T-cell (primary cell): ENCODE measurements at regions not wholly inside any gene's neighbourhood (a gene's known extent, or its start where the extent isn't known, plus 50 kb on each side); places are given as distances from the start of the nearest gene placed in this dataset.
"Not testable (repeated sequence)": the region's sequence is repeated elsewhere in the genome, so short reads cannot be mapped to it uniquely, and the experiment has no call there.

Source experiments
- ATAC-seq, 4 experiments: fragments of 200-7000 bp in 3 of 4; fragments of 150-1000 bp in 1 of 4; cut with Tn5 transposase; replicated peaks in 1 of 4; 1 replicate in 3 of 4; 2 replicates in 1 of 4; pipeline ENCODE4 v1.10.0; 2021; ENCODE audit warnings: moderate library complexity in 3 of 4, mild to moderate bottlenecking in 2 of 4, moderate number of reproducible peaks in 1 of 4
- CTCF ChIA-PET, 2 donors: fragments of 300-600 bp; sonication (Branson Sonifier 250); formaldehyde crosslinking; loops; one replicate each; lab custom pipeline; 2022; ENCODE audit warnings: antibody characterized with exemption in 2 of 2; lab: Charles Lee
- POLR2A ChIA-PET, 2 donors: fragments of 300-600 bp; sonication (Branson Sonifier 250); formaldehyde crosslinking; loops; one replicate each; lab custom pipeline; 2022; ENCODE audit warnings: antibody characterized with exemption in 2 of 2; lab: Charles Lee
- DNase-seq, 35 experiments: peaks; one replicate each; pipeline versions ENCODE4 v3.0.0 to v3.0.0-alpha.2; 2013 to 2023
- H3K27ac ChIP-seq: one replicate; pipeline ENCODE4 v1.5.1; 2013; ENCODE audit warnings: low read length
- H3K27me3 ChIP-seq, 2 experiments: replicated peaks in 1 of 2; 1 replicate in 1 of 2; 2 replicates in 1 of 2; pipeline versions ENCODE4 v1.6.1 to v1.7.0; 2013; ENCODE audit warnings: low read length in 1 of 2, mixed read lengths in 1 of 2; ENCODE audit not compliant: control insufficient read depth in 2 of 2, insufficient read depth in 2 of 2; ENCODE audit errors: extremely low read depth in 1 of 2
- H3K36me3 ChIP-seq, 2 donors: 1 replicate in 1 of 2; 2 replicates in 1 of 2; pipeline versions ENCODE4 v1.6.1 to v1.7.0; 2013; ENCODE audit warnings: low read length in 1 of 2; ENCODE audit not compliant: control insufficient read depth in 2 of 2, insufficient read depth in 1 of 2; ENCODE audit errors: extremely low read depth in 1 of 2
- H3K4me1 ChIP-seq, 2 experiments: 1 replicate in 1 of 2; 2 replicates in 1 of 2; pipeline versions ENCODE4 v1.6.1 to v1.7.0; 2013; ENCODE audit warnings: low read length in 2 of 2, mixed read lengths in 1 of 2; ENCODE audit not compliant: insufficient read depth in 2 of 2, control insufficient read depth in 1 of 2; ENCODE audit errors: extremely low read depth in 1 of 2
- H3K4me3 ChIP-seq, 2 donors: 1 replicate in 1 of 2; 2 replicates in 1 of 2; pipeline versions ENCODE4 v1.5.1 to v1.7.0; 2013; ENCODE audit warnings: mild to moderate bottlenecking in 2 of 2, low read length in 1 of 2, moderate library complexity in 1 of 2; ENCODE audit not compliant: control insufficient read depth in 1 of 2; ENCODE audit errors: extremely low read depth in 1 of 2
- H3K9me3 ChIP-seq: 2 replicates; pipeline ENCODE4 v1.7.0; 2013
- H3K27ac Mint-ChIP-seq, 2 donors: one replicate each; pipeline ENCODE4 v1.8.0; 2020 to 2021; ENCODE audit warnings: mild to moderate bottlenecking in 2 of 2, mixed read lengths in 2 of 2
- H3K27me3 Mint-ChIP-seq, 2 donors: one replicate each; pipeline ENCODE4 v1.8.0; 2021 to 2022; ENCODE audit warnings: mixed read lengths in 2 of 2
- H3K36me3 Mint-ChIP-seq: one replicate; pipeline ENCODE4 v1.8.0; 2021; ENCODE audit warnings: mixed read lengths
- H3K4me1 Mint-ChIP-seq, 3 donors: one replicate each; pipeline ENCODE4 v1.8.0; 2020 to 2022; ENCODE audit warnings: mixed read lengths in 3 of 3, mild to moderate bottlenecking in 1 of 3
- H3K4me3 Mint-ChIP-seq, 3 donors: one replicate each; pipeline ENCODE4 v1.8.0; 2020 to 2022; ENCODE audit warnings: mild to moderate bottlenecking in 3 of 3, mixed read lengths in 3 of 3, moderate library complexity in 3 of 3
- H3K9me3 Mint-ChIP-seq, 3 donors: one replicate each; pipeline ENCODE4 v1.8.0; 2020 to 2022; ENCODE audit warnings: mixed read lengths in 3 of 3
- WGBS: methylation state at CpG from one replicate; pipeline ENCODE4 v1.1.5; 2013; ENCODE audit warnings: missing lambda C conversion rate; ENCODE audit not compliant: insufficient coverage; 5-methylcytosine and 5-hydroxymethylcytosine counted together

- CTCF ChIA-PET, result no interaction called here
- Histone ChIP-seq H3K9me3 (no peaks in the 10 kb centered on the region), H3K27me3 (no peaks in the 10 kb centered on the region), H3K27ac (no peak overlapping the region), H3K36me3 (no peaks in the 10 kb centered on the region), H3K4me3 (no peak overlapping the region), H3K4me1 (no peaks in the 10 kb centered on the region)
- H3K4me3 Mint-ChIP-seq, result no peak overlapping the region
- WGBS, result no CpG with 5 or more reads among the region's 2 CpGs
- H3K27me3 Mint-ChIP-seq, result peaks cover 0 to 3% of the 10 kb centered on the region in 2 donors
- ATAC-seq (no peak), DNase-seq (no peak)
- POLR2A ChIA-PET, result no interaction called here
- no peaks in the 10 kb centered on the region for H3K36me3 Mint-ChIP-seq
- no peaks in the 10 kb centered on the region for H3K4me1 Mint-ChIP-seq
- H3K27ac Mint-ChIP-seq, result no peak overlapping the region
- peaks cover 0 to 12% (median 0%) of the 10 kb centered on the region in 3 donors for H3K9me3 Mint-ChIP-seq
These were observed 229.3 kb downstream of the MAGEB5 start for GRCh38 chrX:26445288-26445687.

- H3K27ac Mint-ChIP-seq, H3K27me3 Mint-ChIP-seq: not testable (repeated sequence)
These were observed 228.4 kb downstream of the MAGEB5 start for GRCh38 chrX:26444417-26444816.

GRCh38 chrX:26442340-26442739, 226.4 kb downstream of the MAGEB5 start:
- Mint-ChIP-seq H3K4me1 (no peaks in the 10 kb centered on the region), H3K27ac (no peak overlapping the region), H3K9me3 (peaks cover 0 to 3% (median 0%) of the 10 kb centered on the region in 3 donors), H3K4me3 (no peak overlapping the region), H3K27me3 (no peaks in the 10 kb centered on the region), H3K36me3 (no peaks in the 10 kb centered on the region)
- H3K27ac ChIP-seq, result no peak overlapping the region
- DNase-seq (no peak), ATAC-seq (no peak)
- H3K27me3 ChIP-seq, result no peaks in the 10 kb centered on the region
- H3K36me3 ChIP-seq, result no peaks in the 10 kb centered on the region
- CTCF ChIA-PET, result no interaction called here
- WGBS, result no CpG with 5 or more reads among the region's 1 CpG
- POLR2A ChIA-PET, result no interaction called here
- no peak overlapping the region for H3K4me3 ChIP-seq
- H3K4me1 ChIP-seq, result no peaks in the 10 kb centered on the region
- H3K9me3 ChIP-seq, result no peaks in the 10 kb centered on the region

More at GRCh38 chrX:26444417-26444816, 228.4 kb downstream of the MAGEB5 start:
- CTCF ChIA-PET, H3K9me3 ChIP-seq, H3K27me3 ChIP-seq, H3K4me3 Mint-ChIP-seq, H3K9me3 Mint-ChIP-seq, H3K36me3 Mint-ChIP-seq, H3K4me3 ChIP-seq, H3K4me1 Mint-ChIP-seq, DNase-seq, ATAC-seq, POLR2A ChIA-PET, H3K36me3 ChIP-seq, H3K27ac ChIP-seq, H3K4me1 ChIP-seq: not testable (repeated sequence)
- WGBS, result no CpG with 5 or more reads among the region's 3 CpGs

GRCh38 chrX:26414534-26414933, 198.6 kb downstream of the MAGEB5 start:
- CTCF ChIA-PET, result no interaction called here
- no peak for ATAC-seq
- Mint-ChIP-seq H3K4me3 (no peak overlapping the region), H3K4me1 (no peaks in the 10 kb centered on the region), H3K27me3 (no peaks in the 10 kb centered on the region), H3K36me3 (no peaks in the 10 kb centered on the region), H3K9me3 (peaks cover 4 to 9% (median 4%) of the 10 kb centered on the region in 3 donors), H3K27ac (no peak overlapping the region)
- H3K27ac ChIP-seq, result no peak overlapping the region
- H3K36me3 ChIP-seq, result no peaks in the 10 kb centered on the region
- no peaks in the 10 kb centered on the region for H3K9me3 ChIP-seq
- POLR2A ChIA-PET, result no interaction called here
- H3K4me3 ChIP-seq, result no peak overlapping the region
- no peaks in the 10 kb centered on the region for H3K4me1 ChIP-seq
- no peaks in the 10 kb centered on the region for H3K27me3 ChIP-seq
- no CpG with 5 or more reads among the region's 3 CpGs for WGBS
- DNase-seq, result no peak

GRCh38 chrX:26411045-26411444, 195.1 kb downstream of the MAGEB5 start:
- POLR2A ChIA-PET, result no interaction called here
- no CpG with 5 or more reads among the region's 1 CpG for WGBS

GRCh38 chrX:26409636-26410035, 193.7 kb downstream of the MAGEB5 start:
- no peaks in the 10 kb centered on the region for H3K4me1 ChIP-seq
- whole genome bisulfite sequencing, result 13% methylated on average over 3 of the region's 5 CpGs
- H3K9me3 ChIP-seq, result no peaks in the 10 kb centered on the region
- DNase-seq (no peak), ATAC-seq (no peak)
- Mint-ChIP-seq H3K9me3 (peaks cover 0 to 5% (median 0%) of the 10 kb centered on the region in 3 donors), H3K4me3 (no peak overlapping the region), H3K36me3 (no peaks in the 10 kb centered on the region), H3K4me1 (no peaks in the 10 kb centered on the region), H3K27me3 (no peaks in the 10 kb centered on the region), H3K27ac (no peak overlapping the region)
- CTCF ChIA-PET, result no interaction called here
- H3K27me3 ChIP-seq, result no peaks in the 10 kb centered on the region
- no peak overlapping the region for H3K4me3 ChIP-seq
- H3K27ac ChIP-seq, result no peak overlapping the region
- no peaks in the 10 kb centered on the region for H3K36me3 ChIP-seq
- POLR2A ChIA-PET, result no interaction called here

More at GRCh38 chrX:26411045-26411444, 195.1 kb downstream of the MAGEB5 start:
- no peak overlapping the region for H3K4me3 Mint-ChIP-seq
- no peaks in the 10 kb centered on the region for H3K4me1 Mint-ChIP-seq
- CTCF ChIA-PET, result no interaction called here
- H3K9me3 Mint-ChIP-seq, result peaks cover 0 to 5% (median 0%) of the 10 kb centered on the region in 3 donors
- H3K9me3 ChIP-seq, result no peaks in the 10 kb centered on the region
- DNase-seq (no peak), ATAC-seq (no peak)
- no peaks in the 10 kb centered on the region for H3K27me3 ChIP-seq
- H3K27ac Mint-ChIP-seq, result no peak overlapping the region
- no peak overlapping the region for H3K27ac ChIP-seq
- H3K36me3 ChIP-seq, result no peaks in the 10 kb centered on the region
- H3K36me3 Mint-ChIP-seq, result no peaks in the 10 kb centered on the region
- no peaks in the 10 kb centered on the region for H3K27me3 Mint-ChIP-seq
- H3K4me3 ChIP-seq, result no peak overlapping the region
- no peaks in the 10 kb centered on the region for H3K4me1 ChIP-seq

GRCh38 chrX:26387906-26388305, 171.9 kb downstream of the MAGEB5 start:
- ATAC-seq, result no peak
- Mint-ChIP-seq H3K4me3 (no peak overlapping the region), H3K27me3 (no peaks in the 10 kb centered on the region), H3K9me3 (no peaks in the 10 kb centered on the region), H3K36me3 (no peaks in the 10 kb centered on the region), H3K27ac (no peak overlapping the region), H3K4me1 (no peaks in the 10 kb centered on the region)
- no peaks in the 10 kb centered on the region for H3K9me3 ChIP-seq
- H3K36me3 ChIP-seq, result no peaks in the 10 kb centered on the region
- H3K27me3 ChIP-seq, result no peaks in the 10 kb centered on the region
- WGBS, result no CpG with 5 or more reads among the region's 4 CpGs
- ChIA-PET CTCF (no interaction called here), POLR2A (no interaction called here)
- no peaks in the 10 kb centered on the region for H3K4me1 ChIP-seq
- H3K4me3 ChIP-seq, result no peak overlapping the region
- DNase-seq, result no peak
- no peak overlapping the region for H3K27ac ChIP-seq
